ENCODE measurements at regions not wholly inside any gene's neighbourhood (a gene's known extent, or its start where the extent isn't known, plus 50 kb on each side); places are given as distances from the start of the nearest gene placed in this dataset.

DNA sequence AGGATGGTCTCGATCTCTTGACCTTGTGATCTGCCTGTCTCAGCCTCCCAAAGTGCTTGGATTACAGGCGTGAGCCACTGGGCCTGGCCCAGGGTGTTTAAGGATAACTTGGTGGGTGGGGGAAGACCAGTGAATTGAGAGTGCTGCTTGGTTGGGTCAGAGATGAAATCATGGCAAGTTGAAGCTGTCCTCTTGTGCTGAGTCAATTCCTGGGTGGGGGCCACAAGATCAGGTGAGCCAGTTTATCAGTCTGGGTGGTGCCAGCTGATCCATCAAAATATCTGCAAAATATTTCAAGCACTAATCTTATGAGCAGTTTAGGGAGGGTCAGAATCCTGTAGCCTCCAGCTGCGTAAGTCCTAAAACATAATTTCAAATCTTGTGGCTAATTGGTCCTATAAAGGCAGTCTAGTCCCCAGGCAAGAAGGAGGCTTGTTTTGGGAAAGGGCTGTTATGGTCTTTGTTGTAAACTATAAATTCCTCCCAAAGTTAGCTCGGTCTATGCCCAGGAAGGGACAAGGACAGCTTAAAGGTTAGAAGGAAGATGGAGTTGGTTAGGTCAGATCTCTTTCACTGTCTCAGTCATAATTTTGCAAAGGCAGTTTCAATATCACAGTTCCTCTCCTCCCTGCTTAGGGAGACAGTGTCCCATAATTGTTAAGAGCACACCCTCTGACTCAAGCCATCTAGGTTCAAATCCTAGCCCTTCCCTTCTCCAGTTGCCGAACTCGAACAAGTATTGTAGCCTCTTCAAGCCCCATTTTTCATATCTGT, 66.8 kb upstream of the BACH1 start (continued):
- TF ChIP-seq CBX3 (IDR thresholded peaks at IDR 0.05; ENCODE audit: low read depth) (no peak), SRF (IDR thresholded peaks at IDR 0.05; ENCODE audit: low read depth) (no peak), ZFX (IDR thresholded peaks at IDR 0.05) (no peak), JUND (IDR thresholded peaks at IDR 0.05) (no peak), EZH2phosphoT487 (IDR thresholded peaks at IDR 0.05; ENCODE audit: borderline replicate concordance) (no peak), YY1 (IDR thresholded peaks at IDR 0.05; ENCODE audit: extremely low read depth, insufficient replicate concordance, low read depth, low read length) (no peak), CEBPB (IDR thresholded peaks at IDR 0.05; ENCODE audit: low read depth) (no peak), EGR1 (IDR thresholded peaks at IDR 0.05; ENCODE audit: low read depth) (no peak)
- TF ChIP-seq, protein P1, sequence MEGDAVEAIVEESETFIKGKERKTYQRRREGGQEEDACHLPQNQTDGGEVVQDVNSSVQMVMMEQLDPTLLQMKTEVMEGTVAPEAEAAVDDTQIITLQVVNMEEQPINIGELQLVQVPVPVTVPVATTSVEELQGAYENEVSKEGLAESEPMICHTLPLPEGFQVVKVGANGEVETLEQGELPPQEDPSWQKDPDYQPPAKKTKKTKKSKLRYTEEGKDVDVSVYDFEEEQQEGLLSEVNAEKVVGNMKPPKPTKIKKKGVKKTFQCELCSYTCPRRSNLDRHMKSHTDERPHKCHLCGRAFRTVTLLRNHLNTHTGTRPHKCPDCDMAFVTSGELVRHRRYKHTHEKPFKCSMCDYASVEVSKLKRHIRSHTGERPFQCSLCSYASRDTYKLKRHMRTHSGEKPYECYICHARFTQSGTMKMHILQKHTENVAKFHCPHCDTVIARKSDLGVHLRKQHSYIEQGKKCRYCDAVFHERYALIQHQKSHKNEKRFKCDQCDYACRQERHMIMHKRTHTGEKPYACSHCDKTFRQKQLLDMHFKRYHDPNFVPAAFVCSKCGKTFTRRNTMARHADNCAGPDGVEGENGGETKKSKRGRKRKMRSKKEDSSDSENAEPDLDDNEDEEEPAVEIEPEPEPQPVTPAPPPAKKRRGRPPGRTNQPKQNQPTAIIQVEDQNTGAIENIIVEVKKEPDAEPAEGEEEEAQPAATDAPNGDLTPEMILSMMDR (IDR thresholded peaks at IDR 0.05 in 2 of 3, conservative IDR thresholded peaks at IDR 0.05 in 1 of 3; ENCODE audit: borderline replicate concordance in 1 of 3, insufficient read depth in 1 of 3, low read depth in 2 of 3, low read length in 2 of 3): no peak
- TF ChIP-seq, protein P2, sequence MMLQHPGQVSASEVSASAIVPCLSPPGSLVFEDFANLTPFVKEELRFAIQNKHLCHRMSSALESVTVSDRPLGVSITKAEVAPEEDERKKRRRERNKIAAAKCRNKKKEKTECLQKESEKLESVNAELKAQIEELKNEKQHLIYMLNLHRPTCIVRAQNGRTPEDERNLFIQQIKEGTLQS (IDR thresholded peaks at IDR 0.05): no peak

DNA sequence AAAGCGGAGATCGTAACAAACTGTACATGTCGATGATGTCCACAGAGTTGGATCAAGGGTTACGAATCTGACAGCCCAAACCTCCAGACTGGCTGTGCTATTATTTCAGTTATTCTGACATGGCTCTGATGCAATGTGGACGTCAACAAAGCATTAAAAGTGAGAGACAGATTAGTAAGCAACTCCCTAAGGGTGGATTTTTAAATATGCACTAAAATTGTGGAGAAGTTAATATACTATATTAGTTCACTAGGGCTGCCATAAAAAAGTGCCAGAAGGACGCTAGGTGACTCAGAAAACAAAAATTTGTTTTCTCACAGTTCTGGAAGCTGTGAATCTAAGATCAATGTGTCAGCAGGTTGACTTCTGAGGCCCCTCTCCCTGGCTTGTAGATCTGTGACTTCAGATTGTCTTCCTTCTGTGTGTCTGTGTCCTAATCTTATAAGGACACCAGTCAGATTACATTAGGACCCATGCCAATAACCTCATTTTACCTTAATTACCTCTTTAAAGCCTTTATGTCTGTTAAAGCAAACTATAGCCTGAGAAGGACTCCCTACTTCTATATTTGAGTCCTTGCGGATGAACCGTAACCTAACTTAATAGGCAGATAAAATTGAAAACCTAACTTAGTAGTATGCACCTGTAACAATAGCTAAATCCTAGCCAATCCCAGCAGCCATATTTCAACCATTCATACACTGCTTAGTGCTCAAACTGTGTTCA, 66.0 kb upstream of the BACH1 start:
- no peaks in the 10 kb centered on the region for H3K36me3 ChIP-seq (ENCODE audit: control insufficient read depth in 1 of 2, insufficient read depth in 2 of 2, low read length in 2 of 2)
- ChIA-PET CTCF (no interaction called here), RAD21 (ENCODE audit: low non-redundant PET in 1 of 2, low total read pairs in 2 of 2, uncharacterized antibody in 2 of 2, unreplicated experiment in 2 of 2) (no interaction called here)

More for the DNA sequence above, 66.0 kb upstream of the BACH1 start:
- Histone ChIP-seq H3K9me2 (ENCODE audit: insufficient read depth) (no peaks in the 10 kb centered on the region), H3K79me2 (ENCODE audit: insufficient read depth, low read length) (no peaks in the 10 kb centered on the region), H3K4me2 (ENCODE audit: low read length) (peak overlapping the region; percentile 14; the same call in 1 of the 2 replicates), H2AFZ (ENCODE audit: low read depth, low read length, poor library complexity, severe bottlenecking) (no peak overlapping the region), H3K9ac (ENCODE audit: low read length) (no peak overlapping the region), H3K4me3 (replicated peaks in 1 of 2; ENCODE audit: low read depth in 1 of 2, low read length in 2 of 2) (no peak overlapping the region), H3K9me3 (ENCODE audit: control insufficient read depth in 1 of 2, insufficient read depth in 1 of 2, low read depth in 1 of 2, low read length in 2 of 2) (no peaks in the 10 kb centered on the region), H3K4me1 (ENCODE audit: control insufficient read depth in 1 of 2, insufficient read depth in 2 of 2, low read length in 2 of 2) (peaks cover 0 to 15% of the 10 kb centered on the region in 2 experiments; a peak in 2 of 4 replicates), H4K20me1 (ENCODE audit: insufficient read depth) (no peaks in the 10 kb centered on the region), H3K27me3 (ENCODE audit: insufficient read depth, low read length) (no peaks in the 10 kb centered on the region), H3K27ac (ENCODE audit: low read depth, low read length) (no peak overlapping the region)
- ATAC-seq: no peak
- BruUV-seq (replicated peaks): no TSS peak
- TF ChIP-seq TCF7L2 (IDR thresholded peaks at IDR 0.05; ENCODE audit: borderline replicate concordance, extremely low read depth, insufficient read depth, insufficient read length) (peak; percentile 39), SRF (IDR thresholded peaks at IDR 0.05; ENCODE audit: low read depth) (no peak)
- intact Hi-C loops (cut with micrococcal nuclease): no loop called here
- POLR2A ChIA-PET: no interaction called here
- no peak for DNase-seq (ENCODE audit: low read depth, low spot score)

All from HCT116 (cell line).